Kidney (tissue), 13 donors: ENCODE measurements at regions not wholly inside any gene's neighbourhood (a gene's known extent, or its start where the extent isn't known, plus 50 kb on each side); places are given as distances from the start of the nearest gene placed in this dataset.

Experiments used
- DNase-seq, 5 donors: peaks; one replicate each; pipeline ENCODE4 v3.0.0-alpha.2; 2013 to 2020
- FAIRE-seq: peaks from 2 replicates; lab custom pipeline; 2012; peaks lifted over from hg19 to GRCh38; lab: Jason Lieb, UNC
- H3K27ac ChIP-seq, 2 donors: one replicate each; pipeline ENCODE4 v1.7.0; 2013; ENCODE audit warnings: low read depth in 2 of 2, low read length in 2 of 2, inconsistent platforms in 1 of 2
- H3K27me3 ChIP-seq: one replicate; pipeline ENCODE4 v1.7.1; 2013; ENCODE audit warnings: low read length, inconsistent platforms; ENCODE audit not compliant: control insufficient read depth, insufficient read depth
- H3K36me3 ChIP-seq, 3 donors: one replicate each; pipeline versions ENCODE4 v1.7.0 to v1.7.1; 2013; ENCODE audit warnings: low read length in 3 of 3, control low read depth in 1 of 3, inconsistent platforms in 1 of 3; ENCODE audit not compliant: insufficient read depth in 3 of 3, control insufficient read depth in 2 of 3
- H3K4me1 ChIP-seq, 3 donors: one replicate each; pipeline versions ENCODE4 v1.7.0 to v1.7.1; 2013; ENCODE audit warnings: low read length in 3 of 3, inconsistent platforms in 1 of 3, low read depth in 1 of 3; ENCODE audit not compliant: control insufficient read depth in 2 of 3, insufficient read depth in 2 of 3
- H3K4me3 ChIP-seq, 3 donors: one replicate each; pipeline versions ENCODE4 v1.7.0 to v1.8.1; 2013; ENCODE audit warnings: low read length in 3 of 3, control low read depth in 1 of 3, inconsistent platforms in 1 of 3
- H3K9ac ChIP-seq, 3 donors: one replicate each; pipeline versions ENCODE4 v1.7.0 to v1.7.1; 2013; ENCODE audit warnings: low read length in 3 of 3, control low read depth in 1 of 3, inconsistent platforms in 1 of 3
- H3K9me3 ChIP-seq, 3 donors: one replicate each; pipeline versions ENCODE4 v1.7.0 to v1.7.1; 2013; ENCODE audit warnings: low read length in 3 of 3, control low read depth in 1 of 3, inconsistent platforms in 1 of 3; ENCODE audit not compliant: control insufficient read depth in 2 of 3, insufficient read depth in 1 of 3
- intact Hi-C: fragments of 100-400 bp; cut with DNase I; formaldehyde crosslinking; loops from one replicate; pipeline ENCODE4 v1.11.1; 2022
- TF ChIP-seq, protein P1 (sequence below): IDR thresholded peaks from 3 replicates; pipeline ENCODE4 v1.5.1; 2012; ENCODE audit warnings: mild to moderate bottlenecking, moderate library complexity, borderline replicate concordance; ENCODE audit not compliant: insufficient read depth; ENCODE audit errors: extremely low read depth
- donor health status: control.
- donor health status: control.
- donor health status: control.
- donor health status: control.
- donor health status: control.
- donor health status: DM: yes; HTN: yes; CAD: no.
- donor health status: Normal renal cell carcinoma (clear cell type).

DNA sequence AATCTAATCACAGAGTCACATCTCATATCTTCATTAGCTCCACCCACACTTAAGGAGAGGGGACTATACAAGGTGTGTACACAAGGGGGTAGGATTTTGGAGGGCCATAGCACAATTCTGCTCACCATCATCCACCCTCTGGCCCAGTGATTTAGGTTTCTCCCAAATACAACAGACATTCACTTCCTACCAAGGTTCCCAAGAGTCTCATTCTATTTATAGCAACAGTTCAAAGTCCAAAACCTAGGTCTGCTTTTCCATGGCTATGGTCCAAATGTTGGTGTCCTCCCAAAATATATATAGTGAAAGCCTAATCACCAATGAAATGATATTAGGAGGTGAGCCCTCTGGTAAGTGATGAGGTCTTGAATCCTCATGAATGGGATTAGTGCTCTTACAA, 353.2 kb upstream of the PLD5 start:
- H3K36me3 ChIP-seq = no peaks in the 10 kb centered on the region
- H3K9ac ChIP-seq = no peak overlapping the region
- intact Hi-C loops = no loop called here
- DNase-seq = no peak
- H3K27ac ChIP-seq = no peak overlapping the region
- no peaks in the 10 kb centered on the region for H3K27me3 ChIP-seq
- no peaks in the 10 kb centered on the region for H3K9me3 ChIP-seq
- no peaks in the 10 kb centered on the region for H3K4me1 ChIP-seq
- H3K4me3 ChIP-seq = no peak overlapping the region
- TF ChIP-seq, protein P1, sequence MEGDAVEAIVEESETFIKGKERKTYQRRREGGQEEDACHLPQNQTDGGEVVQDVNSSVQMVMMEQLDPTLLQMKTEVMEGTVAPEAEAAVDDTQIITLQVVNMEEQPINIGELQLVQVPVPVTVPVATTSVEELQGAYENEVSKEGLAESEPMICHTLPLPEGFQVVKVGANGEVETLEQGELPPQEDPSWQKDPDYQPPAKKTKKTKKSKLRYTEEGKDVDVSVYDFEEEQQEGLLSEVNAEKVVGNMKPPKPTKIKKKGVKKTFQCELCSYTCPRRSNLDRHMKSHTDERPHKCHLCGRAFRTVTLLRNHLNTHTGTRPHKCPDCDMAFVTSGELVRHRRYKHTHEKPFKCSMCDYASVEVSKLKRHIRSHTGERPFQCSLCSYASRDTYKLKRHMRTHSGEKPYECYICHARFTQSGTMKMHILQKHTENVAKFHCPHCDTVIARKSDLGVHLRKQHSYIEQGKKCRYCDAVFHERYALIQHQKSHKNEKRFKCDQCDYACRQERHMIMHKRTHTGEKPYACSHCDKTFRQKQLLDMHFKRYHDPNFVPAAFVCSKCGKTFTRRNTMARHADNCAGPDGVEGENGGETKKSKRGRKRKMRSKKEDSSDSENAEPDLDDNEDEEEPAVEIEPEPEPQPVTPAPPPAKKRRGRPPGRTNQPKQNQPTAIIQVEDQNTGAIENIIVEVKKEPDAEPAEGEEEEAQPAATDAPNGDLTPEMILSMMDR = no peak
- FAIRE-seq = no peak

DNA sequence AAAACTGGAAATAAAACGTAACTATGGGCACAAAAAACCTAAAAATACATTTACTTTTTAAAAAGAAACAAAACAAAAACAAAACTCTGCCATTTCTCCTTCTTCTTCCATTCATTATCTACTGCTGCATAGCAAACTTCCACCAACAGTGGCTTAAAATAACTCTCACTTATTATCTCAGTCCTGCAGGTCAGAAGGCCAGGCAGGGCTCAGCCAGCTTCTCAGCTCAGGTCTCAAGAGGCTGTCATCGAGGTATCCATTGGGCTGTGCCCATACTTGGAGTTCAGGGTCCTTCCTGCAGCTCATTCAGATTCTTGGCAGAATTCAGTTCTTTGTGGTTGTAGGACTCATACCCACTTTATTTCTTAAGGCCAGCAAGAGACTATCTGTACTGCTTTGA, 352.7 kb upstream of the PLD5 start:
- intact Hi-C loops = no loop called here
- Histone ChIP-seq H3K27me3 (no peaks in the 10 kb centered on the region), H3K27ac (no peak overlapping the region), H3K36me3 (no peaks in the 10 kb centered on the region), H3K9ac (no peak overlapping the region), H3K4me3 (no peak overlapping the region), H3K4me1 (no peaks in the 10 kb centered on the region), H3K9me3 (no peaks in the 10 kb centered on the region)
- TF ChIP-seq, protein P1 = no peak
- FAIRE-seq (no peak), DNase-seq (no peak)

DNA sequence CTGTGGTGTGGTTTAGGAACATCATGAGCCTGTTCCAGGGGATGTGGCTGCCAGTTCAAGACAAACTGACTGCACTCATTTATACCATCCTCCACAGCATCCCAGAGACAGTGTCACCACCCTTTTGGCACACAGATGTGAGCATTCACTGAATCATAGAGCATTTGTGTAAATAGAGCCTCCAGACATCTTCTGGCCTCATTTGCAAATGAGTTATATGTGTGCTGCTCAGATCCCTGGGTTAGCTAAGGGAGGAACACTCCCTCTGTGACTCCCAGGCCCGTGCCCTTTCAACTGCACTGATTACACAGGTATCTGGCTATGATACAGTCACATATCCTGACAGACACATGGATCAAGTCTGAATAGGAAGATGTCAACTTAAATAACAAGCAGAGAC, 351.5 kb upstream of the PLD5 start:
- no peaks in the 10 kb centered on the region for H3K4me1 ChIP-seq
- no peak for DNase-seq
- TF ChIP-seq, protein P1 = no peak
- H3K36me3 ChIP-seq = no peaks in the 10 kb centered on the region
- no peak overlapping the region for H3K27ac ChIP-seq
- intact Hi-C loops = no loop called here
- no peaks in the 10 kb centered on the region for H3K27me3 ChIP-seq
- H3K4me3 ChIP-seq = no peak overlapping the region
- FAIRE-seq = no peak
- H3K9ac ChIP-seq = no peak overlapping the region
- H3K9me3 ChIP-seq = no peaks in the 10 kb centered on the region

DNA sequence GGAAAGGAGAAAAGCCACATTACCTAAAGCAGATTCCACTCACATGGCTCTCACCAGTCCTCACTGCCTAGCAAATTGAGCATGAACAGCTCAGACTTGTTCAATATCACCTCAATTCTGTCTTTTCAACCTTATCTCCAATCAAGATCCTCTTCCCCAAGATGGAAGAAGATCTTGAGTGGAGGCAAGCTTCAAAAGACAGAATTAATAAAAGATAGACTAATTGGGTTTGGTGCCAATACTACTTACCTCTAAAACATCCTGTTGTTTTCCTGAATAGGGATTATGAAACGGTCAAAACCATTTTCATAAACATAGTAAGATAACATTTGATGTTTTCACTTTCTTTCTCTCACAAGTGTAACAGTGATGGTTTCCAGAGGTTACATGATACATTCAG, 349.2 kb upstream of the PLD5 start:
- no peaks in the 10 kb centered on the region for H3K4me1 ChIP-seq
- DNase-seq = no peak

More for the DNA sequence above, 349.2 kb upstream of the PLD5 start:
- no peak overlapping the region for H3K9ac ChIP-seq
- intact Hi-C loops = no loop called here
- H3K36me3 ChIP-seq = no peaks in the 10 kb centered on the region
- H3K27me3 ChIP-seq = no peaks in the 10 kb centered on the region
- no peak for FAIRE-seq
- no peak overlapping the region for H3K4me3 ChIP-seq
- H3K27ac ChIP-seq = no peak overlapping the region
- TF ChIP-seq, protein P1 = no peak
- H3K9me3 ChIP-seq = no peaks in the 10 kb centered on the region
